NCI-H82 treated with DMSO at 0.1 percent for 48 hours (cell line): ENCODE measurements at regions not wholly inside any gene's neighbourhood (a gene's known extent, or its start where the extent isn't known, plus 50 kb on each side); places are given as distances from the start of the nearest gene placed in this dataset.
A peak's percentile ranks its signal among the peaks of the same experiment; 100 is the strongest.
"Not testable (repeated sequence)": the region's sequence is repeated elsewhere in the genome, so short reads cannot be mapped to it uniquely, and the experiment has no call there.

Experiments
- DNase-seq: peaks from one replicate; lab custom pipeline; 2025; ENCODE audit not compliant: unreplicated experiment; lab: John Stamatoyannopoulos, UW

DNA sequence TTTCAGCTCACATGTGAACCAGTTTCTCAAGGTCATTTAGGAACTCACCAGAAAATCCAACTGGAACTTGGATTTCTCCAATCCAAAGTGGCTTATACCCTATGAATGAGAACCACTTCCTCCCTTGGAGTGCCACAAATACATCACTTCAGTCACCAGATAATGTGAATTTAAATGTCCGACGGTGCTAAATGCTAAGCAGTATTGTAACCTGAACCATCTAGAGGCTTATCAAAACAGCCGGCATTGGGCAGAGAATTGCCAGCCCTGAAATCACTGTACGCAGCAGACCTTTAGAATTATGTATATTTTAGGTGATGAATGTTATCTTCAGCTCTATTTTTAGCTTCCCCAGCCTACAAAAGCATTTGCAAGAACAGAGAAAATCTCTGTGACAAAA lies 76.8 kb upstream of the COX20 start:
- DNase-seq, result peak; percentile 19

DNA sequence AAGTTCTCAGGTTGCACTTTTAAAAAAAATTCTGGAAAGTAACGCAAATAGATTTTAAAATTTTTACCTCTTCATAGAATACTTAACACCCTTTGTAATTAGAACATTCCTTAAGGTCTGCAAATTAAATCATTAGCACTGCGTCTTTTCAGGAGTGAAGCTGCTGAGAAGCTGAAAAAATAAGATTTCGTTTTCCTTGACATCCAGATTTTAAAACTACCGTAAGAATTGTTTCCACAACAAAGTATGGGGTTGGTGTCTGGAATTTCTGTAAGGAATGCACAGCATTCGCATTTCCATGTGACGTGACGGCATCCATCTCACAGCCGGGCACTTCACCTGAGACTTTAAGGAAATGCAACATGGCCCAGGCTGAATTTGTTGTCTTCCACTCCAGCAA lies 76.3 kb upstream of the COX20 start:
- DNase-seq, result no peak

DNA sequence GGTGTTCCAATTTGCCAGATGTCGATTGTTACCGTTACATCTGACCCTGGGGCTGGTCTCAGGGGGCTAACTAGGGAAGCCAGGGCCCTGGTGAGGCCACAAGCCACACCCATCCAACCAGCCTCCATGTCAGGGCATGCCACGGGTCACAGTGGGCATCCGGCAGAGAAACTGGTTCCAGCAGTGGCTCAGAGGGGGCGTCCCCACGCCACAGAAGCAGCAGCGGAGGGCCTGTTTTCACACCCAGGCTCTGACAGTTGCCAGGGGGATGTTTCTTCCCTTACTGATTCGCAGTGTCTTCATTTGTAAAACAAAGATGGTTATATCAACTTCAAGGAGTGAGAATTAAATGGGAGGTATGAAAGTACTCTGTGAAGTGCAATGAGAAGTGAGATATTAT lies 75.0 kb upstream of the COX20 start:
- no peak for DNase-seq

GRCh38 chr1:244761279-244761678 lies 74.2 kb upstream of the COX20 start:
- DNase-seq, result no peak

GRCh38 chr1:244762629-244763028 lies 72.8 kb upstream of the COX20 start:
- DNase-seq, result no peak

DNA sequence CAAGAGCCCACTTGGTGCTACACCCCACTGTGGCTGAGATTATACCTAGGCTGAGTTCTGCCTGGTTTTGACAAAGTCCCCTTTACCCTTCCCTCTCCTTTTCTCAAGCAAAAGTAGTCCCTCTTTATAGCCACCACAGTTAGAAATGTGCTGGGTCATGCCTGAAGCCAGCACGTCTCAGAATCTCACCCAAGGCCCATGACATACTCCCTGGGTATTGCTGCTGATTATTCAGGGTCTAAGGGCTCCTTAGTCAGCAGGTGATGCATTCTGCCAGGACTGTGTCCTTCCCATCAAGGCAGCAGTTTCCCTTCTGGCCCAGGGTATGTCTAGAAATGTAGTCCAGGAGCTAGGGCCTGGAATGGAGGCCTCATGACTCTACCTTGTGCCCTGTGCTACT lies 67.3 kb upstream of the COX20 start:
- no peak for DNase-seq

- DNase-seq, result no peak
Measured at GRCh38 chr1:244768804-244769203, 66.7 kb upstream of the COX20 start.

DNA sequence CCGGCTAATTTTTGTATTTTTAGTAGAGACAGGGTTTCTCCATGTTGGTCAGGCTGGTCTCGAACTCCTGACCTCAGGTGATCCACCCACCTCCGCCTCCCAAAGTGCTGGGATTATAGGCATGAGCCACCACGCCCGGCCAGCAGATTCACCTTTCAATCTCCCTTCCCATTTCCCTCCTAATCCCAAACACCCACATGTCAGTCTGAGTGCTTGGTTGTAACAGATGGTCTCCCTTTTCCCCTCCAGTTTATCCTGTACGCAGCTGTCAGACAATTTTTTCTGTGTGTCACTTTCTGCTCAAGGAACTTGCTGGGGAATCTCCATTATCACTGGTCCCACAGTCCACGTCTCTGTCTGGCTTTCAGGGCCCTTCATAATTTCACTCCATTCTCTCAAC lies 64.9 kb upstream of the COX20 start:
- DNase-seq, result peak; percentile 100

- no peak for DNase-seq
Measured at GRCh38 chr1:244773513-244773912, 61.9 kb upstream of the COX20 start.

GRCh38 chr1:244776783-244777182 lies 58.7 kb upstream of the COX20 start:
- DNase-seq, result not testable (repeated sequence)

DNA sequence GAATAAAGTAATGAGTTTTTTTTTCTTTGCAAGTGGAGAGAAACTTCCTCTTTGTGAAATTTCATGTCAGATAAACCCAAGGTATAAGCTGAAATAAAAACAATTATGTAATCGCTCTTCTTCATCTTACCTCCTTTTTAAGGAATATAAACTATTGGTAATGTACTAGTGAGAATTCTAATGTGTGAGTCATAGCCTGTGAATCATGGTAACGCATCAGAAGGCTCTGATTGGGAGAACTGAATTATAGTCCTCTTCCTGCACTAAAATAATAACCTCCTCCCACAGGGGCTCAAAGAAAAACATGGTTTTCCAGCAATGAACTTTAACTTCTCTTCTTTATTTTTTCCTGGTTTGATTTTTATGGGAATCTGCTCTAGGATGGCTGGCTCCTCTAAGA lies 57.1 kb upstream of the COX20 start:
- no peak for DNase-seq

GRCh38 chr1:244779410-244779809 lies 56.0 kb upstream of the COX20 start:
- no peak for DNase-seq

DNA sequence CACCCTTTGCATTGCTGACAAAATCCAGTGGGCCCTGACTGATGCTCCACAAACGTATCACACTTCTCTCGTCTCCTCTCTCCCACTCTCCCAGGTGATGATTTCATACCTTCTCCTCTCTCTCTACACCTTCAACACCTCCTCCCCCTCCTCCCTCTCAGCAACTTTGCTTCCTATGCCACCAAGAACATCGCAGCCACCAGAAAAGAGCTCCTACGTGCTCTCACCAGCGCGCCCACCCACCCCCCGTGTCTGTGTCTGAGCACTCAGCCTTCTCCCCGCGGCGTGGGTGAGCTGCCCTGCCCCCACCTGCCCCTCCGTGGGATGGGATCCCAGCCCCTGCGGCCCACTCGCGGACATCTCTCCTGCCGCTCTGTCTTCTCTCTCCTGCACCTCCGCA lies 55.1 kb upstream of the COX20 start:
- DNase-seq, result no peak

DNA sequence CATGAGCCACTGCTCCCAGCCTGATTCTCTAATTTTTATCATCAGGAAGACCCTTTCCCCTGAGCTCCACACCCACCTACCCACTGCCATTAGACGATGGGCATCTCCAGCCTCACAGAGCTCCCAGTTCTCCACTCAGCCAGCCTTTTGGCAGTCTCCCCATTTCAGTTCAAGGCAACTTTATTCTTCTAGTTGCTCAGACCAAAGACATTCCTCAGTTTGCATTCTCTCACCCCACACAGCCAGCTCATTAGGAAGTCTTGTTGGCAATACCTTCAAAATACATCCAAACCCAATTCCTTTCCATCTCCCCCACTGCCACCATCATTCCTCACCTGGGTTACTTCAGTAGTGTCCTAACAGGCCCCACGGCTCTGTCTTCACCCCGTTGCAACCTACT lies 53.4 kb upstream of the COX20 start:
- no peak for DNase-seq

DNA sequence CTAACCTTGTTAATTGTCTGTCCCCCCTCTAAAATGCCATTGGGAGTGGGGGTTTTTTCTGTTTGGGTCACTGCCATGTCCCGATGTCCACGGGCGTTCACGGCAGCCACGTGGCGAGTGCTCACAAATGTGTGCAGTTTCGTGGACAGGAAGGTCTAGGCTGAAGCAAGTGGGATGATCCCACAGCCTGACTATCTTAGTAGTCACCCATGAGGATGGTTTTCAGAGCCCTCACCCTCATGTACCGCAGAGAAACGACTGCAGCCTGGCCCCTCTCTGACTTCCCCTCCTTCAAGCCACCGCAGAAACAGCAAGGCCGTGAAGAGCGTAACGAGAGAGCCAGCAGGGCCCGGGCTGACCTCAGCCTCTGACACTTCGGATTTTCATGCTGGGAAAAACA lies 52.3 kb upstream of the COX20 start:
- no peak for DNase-seq
